ENCODE measurements at regions not wholly inside any gene's neighbourhood (a gene's known extent, or its start where the extent isn't known, plus 50 kb on each side); places are given as distances from the start of the nearest gene placed in this dataset.

GRCh38 chr13:62997038-62997599, 1581.5 kb upstream of the PCDH20 start:
- no peak for DNase-seq

- no peak for DNase-seq
Measured at GRCh38 chr13:62973804-62974203, 1558.2 kb upstream of the PCDH20 start.

- DNase-seq = no peak
Measured at GRCh38 chr13:62964522-62964921, 1548.9 kb upstream of the PCDH20 start.

GRCh38 chr13:62960723-62961122, 1545.1 kb upstream of the PCDH20 start:
- DNase-seq = no peak

GRCh38 chr13:62933809-62934208, 1518.2 kb upstream of the PCDH20 start:
- no peak for DNase-seq

- DNase-seq = no peak
Measured at GRCh38 chr13:62932256-62932883, 1516.7 kb upstream of the PCDH20 start.

GRCh38 chr13:62931853-62932252, 1516.2 kb upstream of the PCDH20 start:
- DNase-seq = no peak

GRCh38 chr13:62924395-62924794, 1508.7 kb upstream of the PCDH20 start:
- DNase-seq = no peak

- no peak for DNase-seq
Measured at GRCh38 chr13:62920159-62920558, 1504.5 kb upstream of the PCDH20 start.

- no peak for DNase-seq
Measured at GRCh38 chr13:62919491-62919890, 1503.8 kb upstream of the PCDH20 start.

GRCh38 chr13:62910541-62911060, 1495.0 kb upstream of the PCDH20 start:
- DNase-seq = no peak

GRCh38 chr13:62908321-62908720, 1492.7 kb upstream of the PCDH20 start:
- DNase-seq = no peak

- no peak for DNase-seq
Measured at GRCh38 chr13:62906896-62907295, 1491.2 kb upstream of the PCDH20 start.

GRCh38 chr13:62906469-62906868, 1490.8 kb upstream of the PCDH20 start:
- no peak for DNase-seq

GRCh38 chr13:62887046-62887445, 1471.4 kb upstream of the PCDH20 start:
- DNase-seq = no peak

GRCh38 chr13:62879071-62879470, 1463.4 kb upstream of the PCDH20 start:
- no peak for DNase-seq

- DNase-seq = no peak
Measured at GRCh38 chr13:62875118-62875640, 1459.5 kb upstream of the PCDH20 start.

- DNase-seq = no peak
Measured at GRCh38 chr13:62850331-62850730, 1434.7 kb upstream of the PCDH20 start.

- no peak for DNase-seq
Measured at GRCh38 chr13:62847520-62847919, 1431.9 kb upstream of the PCDH20 start.

- no peak for DNase-seq
Measured at GRCh38 chr13:62846302-62846701, 1430.7 kb upstream of the PCDH20 start.

GRCh38 chr13:62839338-62839737, 1423.7 kb upstream of the PCDH20 start:
- no peak for DNase-seq

GRCh38 chr13:62838929-62839328, 1423.3 kb upstream of the PCDH20 start:
- DNase-seq = no peak

- DNase-seq = no peak
Measured at GRCh38 chr13:62837895-62838294, 1422.2 kb upstream of the PCDH20 start.

- no peak for DNase-seq
Measured at GRCh38 chr13:62829486-62829885, 1413.8 kb upstream of the PCDH20 start.

Data from activated gamma-delta T cell (primary cell).